ENCODE measurements at regions not wholly inside any gene's neighbourhood (a gene's known extent, or its start where the extent isn't known, plus 50 kb on each side); places are given as distances from the start of the nearest gene placed in this dataset.

- TF ChIP-seq, protein P1, sequence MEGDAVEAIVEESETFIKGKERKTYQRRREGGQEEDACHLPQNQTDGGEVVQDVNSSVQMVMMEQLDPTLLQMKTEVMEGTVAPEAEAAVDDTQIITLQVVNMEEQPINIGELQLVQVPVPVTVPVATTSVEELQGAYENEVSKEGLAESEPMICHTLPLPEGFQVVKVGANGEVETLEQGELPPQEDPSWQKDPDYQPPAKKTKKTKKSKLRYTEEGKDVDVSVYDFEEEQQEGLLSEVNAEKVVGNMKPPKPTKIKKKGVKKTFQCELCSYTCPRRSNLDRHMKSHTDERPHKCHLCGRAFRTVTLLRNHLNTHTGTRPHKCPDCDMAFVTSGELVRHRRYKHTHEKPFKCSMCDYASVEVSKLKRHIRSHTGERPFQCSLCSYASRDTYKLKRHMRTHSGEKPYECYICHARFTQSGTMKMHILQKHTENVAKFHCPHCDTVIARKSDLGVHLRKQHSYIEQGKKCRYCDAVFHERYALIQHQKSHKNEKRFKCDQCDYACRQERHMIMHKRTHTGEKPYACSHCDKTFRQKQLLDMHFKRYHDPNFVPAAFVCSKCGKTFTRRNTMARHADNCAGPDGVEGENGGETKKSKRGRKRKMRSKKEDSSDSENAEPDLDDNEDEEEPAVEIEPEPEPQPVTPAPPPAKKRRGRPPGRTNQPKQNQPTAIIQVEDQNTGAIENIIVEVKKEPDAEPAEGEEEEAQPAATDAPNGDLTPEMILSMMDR (IDR thresholded peaks at IDR 0.05; ENCODE audit: insufficient read depth, low read depth, low read length), result no peak
- TF ChIP-seq EZH2 (IDR thresholded peaks at IDR 0.05; ENCODE audit: insufficient read depth, low read length), result no peak
Measured at GRCh38 chr3:181839916-181840297, 128.2 kb downstream of the SOX2 start.

All from astrocyte (in vitro differentiated cells and primary cell).